LNCAP (cell line): ENCODE measurements at regions not wholly inside any gene's neighbourhood (a gene's known extent, or its start where the extent isn't known, plus 50 kb on each side); places are given as distances from the start of the nearest gene placed in this dataset.

Experiments used
- CTCF ChIP-seq: fragments of 450-650 bp; IDR thresholded peaks from 2 replicates; pipeline ENCODE4 v1.5.1; 2017; ENCODE audit warnings: mild to moderate bottlenecking

- no peak for TF ChIP-seq CTCF
Measured at GRCh38 chr6:26196846-26197635, 109.8 kb downstream of the HFE start.

- TF ChIP-seq CTCF: no peak
Measured at GRCh38 chr6:26197636-26197932, 110.4 kb downstream of the HFE start.

- TF ChIP-seq CTCF: no peak
Measured at GRCh38 chr6:26197933-26198721, 110.9 kb downstream of the HFE start.

- TF ChIP-seq CTCF: no peak
Measured at GRCh38 chr6:26198722-26199056, 111.5 kb downstream of the HFE start.

- TF ChIP-seq CTCF: no peak
Measured at GRCh38 chr6:26199057-26199772, 112.0 kb downstream of the HFE start.

- no peak for TF ChIP-seq CTCF
Measured at GRCh38 chr6:26199773-26200764, 112.8 kb downstream of the HFE start.
